Activated CD4-positive, alpha-beta T cell treated with anti-CD3 and anti-CD28 coated beads, Interleukin-2, amount 50 U/mL, for 48 hours (primary cell): ENCODE measurements at regions not wholly inside any gene's neighbourhood (a gene's known extent, or its start where the extent isn't known, plus 50 kb on each side); places are given as distances from the start of the nearest gene placed in this dataset.

Source experiments
- DNase-seq, 2 experiments: peaks; one replicate each; pipeline ENCODE4 v3.0.0-alpha.2; 2020

DNA sequence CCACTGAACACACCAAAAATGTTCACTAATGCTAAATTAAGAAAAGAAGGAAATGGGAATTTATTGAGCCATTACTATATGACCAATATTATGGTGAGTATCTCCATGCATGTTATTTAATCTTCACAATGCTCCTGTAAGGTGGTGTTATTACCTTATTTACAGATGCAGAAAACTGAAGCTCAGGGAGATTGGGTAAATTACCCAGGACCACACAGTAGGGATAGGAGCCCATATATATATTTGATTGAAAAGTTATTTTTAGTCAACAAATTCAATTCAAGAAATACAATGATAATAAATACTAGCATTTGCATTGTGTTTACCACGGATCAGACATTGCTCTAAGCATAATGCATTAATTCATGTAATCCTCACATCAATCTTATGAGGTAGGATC, 202.2 kb upstream of the FBXO11 start:
- no peak for DNase-seq

GRCh38 chr2:48109491-48110204, 203.3 kb upstream of the FBXO11 start:
- DNase-seq, result no peak

- DNase-seq, result no peak
These were observed 204.0 kb upstream of the FOXN2 start for GRCh38 chr2:48110492-48110891.

DNA sequence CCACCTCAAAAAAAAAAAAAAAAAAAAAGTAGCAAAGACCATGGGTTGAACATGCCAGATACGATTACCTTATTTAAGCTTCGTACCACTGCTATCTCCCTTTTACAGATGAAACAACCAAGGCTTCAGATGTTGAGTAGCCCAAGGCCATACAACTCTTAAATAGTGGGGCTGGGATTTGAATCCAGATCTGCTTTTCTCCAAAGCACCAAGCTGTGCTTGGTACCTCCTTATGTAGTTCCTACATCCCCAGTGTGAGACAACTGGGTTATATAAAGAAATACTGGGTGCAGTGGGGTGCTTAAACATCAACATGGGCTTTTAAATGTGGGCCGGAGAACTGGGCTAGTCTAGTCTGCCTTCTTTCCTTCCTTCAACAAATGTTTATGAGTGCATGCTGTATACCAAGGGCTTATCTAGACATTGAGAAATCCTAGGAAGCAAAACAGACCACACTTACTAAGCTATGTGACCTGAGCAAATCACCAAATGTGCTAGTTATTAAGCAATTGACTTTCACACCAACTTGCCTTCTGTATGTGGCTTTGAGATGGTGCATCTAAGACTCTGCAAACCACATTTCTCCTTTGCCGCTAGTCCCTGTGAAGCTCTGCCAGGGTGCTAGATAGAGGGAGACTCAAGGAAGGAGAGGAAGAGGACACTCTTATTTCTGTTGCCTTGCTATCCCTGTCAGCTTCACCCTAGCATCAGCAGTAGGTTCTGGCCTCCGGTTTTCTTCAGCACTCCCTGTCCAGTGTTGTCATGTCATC, 201.4 kb upstream of the FOXN2 start:
- no peak for DNase-seq

DNA sequence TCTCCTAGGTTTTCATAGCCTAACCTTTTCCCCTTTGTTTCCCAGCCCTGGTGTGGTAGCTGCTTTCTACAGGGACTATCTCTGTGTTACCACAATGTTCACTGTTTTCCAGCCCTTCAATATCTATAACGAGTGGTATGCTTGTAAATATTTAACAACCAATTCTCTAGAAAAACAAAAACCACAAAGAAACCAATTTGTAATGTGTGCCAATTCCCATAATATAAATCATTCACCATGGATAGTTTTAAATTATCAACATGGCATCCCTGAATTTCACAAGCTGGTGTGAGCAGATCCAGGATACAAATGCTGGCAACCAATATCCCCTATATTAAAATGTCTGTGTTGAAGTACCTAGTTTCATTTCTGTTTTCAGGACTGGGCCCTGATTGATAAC, 200.7 kb upstream of the FOXN2 start:
- no peak for DNase-seq

DNA sequence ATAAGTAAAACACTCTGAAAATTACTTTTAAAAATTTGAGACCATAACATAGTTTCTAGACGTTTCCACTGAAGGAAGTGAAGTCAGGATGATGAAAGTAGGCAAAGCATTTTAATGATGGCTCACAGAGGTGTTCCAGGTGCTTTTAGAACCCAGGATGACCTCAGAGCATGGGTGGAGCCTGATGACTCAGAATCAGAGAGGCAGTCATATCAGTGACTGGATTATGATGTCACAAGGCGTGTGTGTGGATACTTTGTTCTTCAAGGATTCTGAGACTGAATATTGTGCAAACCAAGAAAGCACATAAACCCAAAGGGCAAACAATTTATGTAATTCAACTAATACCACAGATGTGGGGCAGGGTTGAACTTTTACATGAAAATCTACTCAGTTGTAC, 200.2 kb upstream of the FOXN2 start:
- DNase-seq, result peak; percentile 56 to 67

- DNase-seq, result no peak
These were observed 198.0 kb upstream of the FOXN2 start for GRCh38 chr2:48116497-48116896.

DNA sequence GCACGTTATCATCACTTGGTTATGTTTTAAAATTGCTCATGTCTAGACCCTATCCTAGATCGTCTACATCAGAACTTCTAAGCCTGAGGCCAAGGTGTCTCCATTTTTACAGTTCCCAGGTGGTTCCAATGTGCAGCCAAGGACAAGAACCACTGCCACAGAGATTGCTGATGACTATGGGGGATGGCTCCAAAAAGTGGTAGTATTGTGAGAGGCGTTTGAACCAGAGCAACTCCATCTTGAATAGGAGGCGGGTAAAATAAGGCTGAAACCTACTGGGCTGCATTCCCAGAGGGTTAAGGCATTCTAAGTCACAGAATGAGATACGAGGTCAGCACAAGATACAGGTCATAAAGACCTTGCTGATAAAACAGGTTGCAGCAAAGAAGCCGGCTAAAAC, 195.6 kb upstream of the FOXN2 start:
- DNase-seq, result no peak

DNA sequence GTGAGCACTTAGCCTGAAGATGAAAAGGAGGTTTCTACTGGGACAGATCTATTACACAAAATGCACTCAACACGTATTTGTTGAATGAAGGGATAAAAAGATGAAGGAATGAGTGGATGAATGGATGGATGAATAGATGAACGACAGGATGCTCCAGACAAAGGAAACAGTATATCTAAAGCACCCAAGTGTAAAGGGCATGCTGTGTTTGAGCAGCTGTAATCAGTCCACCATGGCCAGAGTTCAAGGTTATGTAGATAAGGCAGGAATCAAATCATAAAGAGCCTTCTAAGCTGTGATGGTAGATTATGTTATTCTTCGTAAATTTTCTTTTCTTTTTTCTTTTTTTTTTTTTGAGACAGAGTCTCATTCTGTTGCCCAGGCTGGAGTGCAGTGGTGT, 194.4 kb upstream of the FOXN2 start:
- DNase-seq, result no peak

- DNase-seq, result no peak
These were observed 193.7 kb upstream of the FOXN2 start for GRCh38 chr2:48120759-48121242.

DNA sequence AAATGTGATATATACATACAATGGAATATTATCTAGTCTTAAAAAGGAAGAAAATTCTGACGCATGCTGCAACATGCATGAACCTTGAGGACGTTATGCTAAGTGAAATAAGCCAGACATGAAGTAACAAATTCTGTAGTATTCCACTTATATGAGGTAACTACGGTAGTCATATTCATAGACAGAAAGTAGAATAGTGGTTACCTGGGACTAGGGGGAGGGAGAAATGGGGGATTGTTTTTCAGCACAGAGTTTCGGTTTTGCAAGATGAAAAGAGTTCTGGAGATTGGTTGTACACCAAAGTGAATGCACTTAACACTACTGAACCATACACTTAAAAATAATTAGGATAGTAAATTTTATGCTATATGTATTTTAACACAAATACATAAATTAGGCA, 192.3 kb upstream of the FOXN2 start:
- no peak for DNase-seq

DNA sequence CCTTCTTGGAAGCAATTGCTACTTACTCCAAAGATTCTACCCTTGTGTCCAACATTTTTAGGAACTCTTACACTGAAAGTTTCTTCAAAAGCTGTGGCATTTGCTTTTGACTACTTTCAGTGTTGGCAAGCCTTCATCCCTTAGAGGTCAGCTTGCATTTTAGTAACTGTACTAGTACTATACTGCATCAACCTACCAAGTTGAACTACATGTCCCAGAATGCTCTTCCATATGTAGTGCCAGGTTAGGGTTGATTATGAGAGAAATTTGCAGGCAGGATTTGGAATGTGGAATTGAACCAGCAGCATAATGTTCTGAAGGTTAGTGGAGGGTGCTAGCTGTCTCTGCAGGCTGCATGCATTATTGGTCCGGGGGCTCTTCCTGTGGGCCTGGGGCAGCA, 189.9 kb upstream of the FOXN2 start:
- DNase-seq, result no peak

DNA sequence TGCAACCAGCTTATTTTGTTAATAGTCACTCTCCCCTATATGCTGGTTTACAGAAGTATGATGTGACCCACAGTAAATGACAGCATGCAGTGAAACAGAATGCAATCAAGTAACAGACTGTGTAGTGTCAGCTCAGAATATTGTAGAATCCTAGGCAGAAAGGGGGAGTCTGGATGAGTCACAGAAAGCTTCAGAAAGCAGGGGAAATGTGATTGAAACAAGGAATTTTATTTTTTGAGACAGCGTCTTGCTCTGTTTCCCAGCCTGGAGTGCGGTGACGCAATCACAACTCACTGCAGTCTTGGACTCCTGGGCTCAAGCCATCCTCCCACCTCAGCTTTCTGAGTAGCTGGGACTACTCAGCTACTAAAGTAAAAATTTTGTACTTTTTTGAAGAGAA, 188.3 kb upstream of the FOXN2 start:
- DNase-seq, result no peak

DNA sequence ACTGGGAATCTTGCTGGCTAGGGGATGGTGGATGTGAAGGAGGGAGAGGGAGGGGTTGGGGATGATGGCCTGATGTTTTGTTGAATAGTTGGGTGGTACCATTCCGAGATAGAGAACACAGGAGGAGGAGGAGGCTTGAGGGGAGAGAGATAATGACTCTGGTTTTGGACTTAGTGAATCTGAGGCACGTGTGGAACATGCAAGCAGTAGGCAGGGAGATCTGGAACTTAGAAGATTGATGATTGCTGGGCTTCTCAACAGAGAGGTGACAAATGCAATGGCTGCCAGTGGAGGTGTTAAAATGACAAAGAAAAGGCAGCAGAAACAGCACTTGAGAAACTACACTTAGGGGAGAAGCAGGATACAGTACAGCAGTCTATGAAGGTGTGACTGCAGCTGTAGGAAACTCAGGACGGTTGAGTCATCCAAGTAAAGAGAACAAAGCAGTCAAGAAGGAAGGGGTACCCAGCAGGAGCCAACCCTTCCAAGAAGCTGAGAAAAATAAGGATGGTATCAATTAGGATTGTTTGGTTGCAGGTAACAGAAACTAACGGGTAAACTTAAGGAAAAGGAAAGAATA, 186.8 kb upstream of the FOXN2 start:
- no peak for DNase-seq

GRCh38 chr2:48129293-48129950, 185.1 kb upstream of the FOXN2 start:
- DNase-seq, result no peak

DNA sequence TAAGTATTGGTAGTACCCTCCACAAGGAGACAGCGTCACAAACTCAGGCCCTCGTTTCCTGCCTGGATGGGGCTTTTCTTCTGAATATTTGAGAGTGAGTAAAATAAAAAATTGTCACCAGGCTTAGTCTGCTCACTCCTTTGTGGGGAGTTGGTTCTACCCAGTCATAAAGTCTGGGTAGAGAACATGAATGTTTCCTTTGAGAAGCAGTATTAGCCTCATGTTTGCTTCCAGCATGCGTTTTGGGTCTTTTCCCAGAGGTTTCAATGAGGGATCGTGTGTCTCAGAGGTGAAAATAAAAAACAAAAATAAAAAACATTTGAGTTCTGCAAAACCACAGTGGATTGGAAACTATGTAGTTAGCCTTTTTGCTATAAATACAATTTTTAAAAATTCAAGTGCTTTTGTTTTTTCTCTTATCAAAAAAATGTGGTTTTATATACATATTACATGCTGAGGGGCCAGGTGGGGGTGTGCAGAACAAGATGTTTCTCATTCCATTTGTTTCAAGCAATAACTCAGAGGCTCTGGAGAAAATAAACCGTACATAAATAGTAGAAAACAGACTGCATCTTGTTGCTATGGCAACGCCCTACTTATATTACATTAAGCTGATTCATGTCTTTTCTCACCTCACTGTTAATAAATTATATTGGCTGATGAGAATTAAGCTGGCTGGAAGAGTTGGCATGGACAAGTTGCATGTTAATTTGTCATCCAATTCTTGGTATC, 182.8 kb upstream of the FOXN2 start:
- DNase-seq, result no peak

DNA sequence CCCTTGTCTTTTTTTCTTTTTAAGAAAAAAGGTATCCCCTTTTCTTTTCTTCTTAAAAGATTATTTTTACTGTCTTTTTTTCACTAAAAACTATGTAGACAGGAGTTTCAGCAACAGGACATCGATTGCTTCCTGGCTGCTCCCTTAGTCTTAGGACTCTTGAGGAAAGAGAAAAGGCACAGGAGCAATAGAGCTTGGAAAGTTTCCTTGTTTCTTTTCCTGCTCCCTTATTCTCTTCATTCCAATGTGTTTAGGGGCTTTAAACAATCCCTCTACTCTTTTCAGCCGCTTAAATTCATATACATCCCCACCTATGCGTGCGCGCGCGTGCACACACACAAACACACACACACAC, 182.2 kb upstream of the FOXN2 start:
- no peak for DNase-seq

- no peak for DNase-seq
These were observed 179.8 kb upstream of the FOXN2 start for GRCh38 chr2:48134704-48135103.

DNA sequence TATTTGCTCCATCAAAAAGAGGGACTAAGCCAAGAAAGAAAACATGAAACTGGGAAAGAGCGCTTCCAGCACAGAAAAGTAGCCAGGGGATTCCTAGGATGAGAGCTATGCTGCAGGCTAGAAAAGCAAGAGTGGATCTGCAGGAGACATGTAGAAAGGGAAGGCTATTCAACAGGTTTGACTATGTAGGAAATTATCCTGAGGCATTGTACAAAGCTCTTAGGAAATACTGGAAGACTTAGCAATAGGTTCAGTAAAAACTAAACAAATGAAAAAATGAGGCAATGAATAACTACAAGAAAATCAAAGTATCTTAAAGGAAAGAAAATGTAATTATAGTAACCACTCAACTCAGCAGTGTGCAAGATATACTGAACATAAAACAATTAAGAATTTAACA, 178.7 kb upstream of the FOXN2 start:
- DNase-seq, result no peak

- no peak for DNase-seq
These were observed 176.7 kb upstream of the FOXN2 start for GRCh38 chr2:48137829-48138228.

GRCh38 chr2:48138898-48139297, 175.6 kb upstream of the FOXN2 start:
- no peak for DNase-seq

- DNase-seq, result no peak
These were observed 173.9 kb upstream of the FOXN2 start for GRCh38 chr2:48140586-48140985.

GRCh38 chr2:48144777-48145176, 169.7 kb upstream of the FOXN2 start:
- no peak for DNase-seq
